ENCODE measurements at regions not wholly inside any gene's neighbourhood (a gene's known extent, or its start where the extent isn't known, plus 50 kb on each side); places are given as distances from the start of the nearest gene placed in this dataset.
"Not testable (repeated sequence)": the region's sequence is repeated elsewhere in the genome, so short reads cannot be mapped to it uniquely, and the experiment has no call there.

DNA sequence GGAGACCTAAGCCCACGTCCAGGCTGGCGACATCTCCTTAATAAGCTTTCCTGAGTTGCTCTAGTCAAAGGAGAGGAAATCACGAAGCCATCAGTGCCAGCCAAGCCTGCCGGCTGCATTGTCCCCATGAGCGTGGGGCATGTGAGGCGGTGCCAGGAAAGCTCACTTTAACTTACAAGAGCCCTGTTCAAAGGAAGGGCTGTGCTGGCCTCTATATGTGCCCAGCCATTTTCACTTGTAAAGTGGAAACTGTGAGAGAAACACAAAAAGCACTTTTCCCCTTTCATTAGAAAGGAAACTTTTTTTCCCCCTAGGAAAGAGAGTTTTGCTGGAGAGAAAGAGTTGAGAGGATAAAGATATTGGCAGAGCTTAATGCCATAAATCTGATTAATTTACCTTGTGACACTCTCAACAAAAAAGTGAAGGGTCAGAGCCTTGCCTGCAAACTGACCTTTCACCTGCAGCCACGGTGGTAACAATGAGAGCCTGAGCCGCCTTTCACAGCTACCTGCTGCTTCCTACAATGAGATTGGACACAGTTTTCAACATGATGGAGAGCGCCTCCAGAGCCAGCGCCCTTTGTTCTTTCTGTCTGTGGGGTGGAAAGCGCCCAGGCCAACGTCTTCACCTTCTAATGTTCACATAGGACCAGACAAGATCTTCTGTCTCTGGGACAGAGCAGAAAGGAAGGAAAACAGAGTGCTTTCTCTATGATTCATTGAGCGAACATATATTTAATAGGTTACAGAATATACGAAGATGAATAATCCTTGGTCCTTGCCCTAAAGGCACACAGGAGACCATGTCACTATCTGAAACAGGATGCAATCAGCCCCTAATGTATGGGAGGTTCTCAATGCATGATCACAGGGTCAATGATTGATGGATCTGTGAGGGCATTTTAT is 233.1 kb upstream of the HES1 start:
- no peak for DNase-seq (ENCODE audit: low read depth in 2 of 2)

DNA sequence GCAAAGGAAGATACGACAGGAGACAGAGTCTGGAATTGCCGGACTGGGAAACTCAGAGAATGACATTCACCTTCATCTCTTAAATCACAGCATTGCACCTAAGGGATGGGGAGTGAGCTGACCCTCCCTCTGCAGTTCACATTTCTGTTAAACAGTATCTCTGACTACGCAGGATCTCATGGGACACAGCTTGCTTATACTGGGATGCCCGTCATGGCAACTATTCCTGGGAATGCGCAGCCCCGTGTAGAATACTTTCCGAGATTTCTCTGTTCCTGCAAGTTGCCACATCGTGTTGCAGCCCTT is 232.5 kb upstream of the HES1 start:
- DNase-seq (ENCODE audit: low read depth in 2 of 2): no peak

DNA sequence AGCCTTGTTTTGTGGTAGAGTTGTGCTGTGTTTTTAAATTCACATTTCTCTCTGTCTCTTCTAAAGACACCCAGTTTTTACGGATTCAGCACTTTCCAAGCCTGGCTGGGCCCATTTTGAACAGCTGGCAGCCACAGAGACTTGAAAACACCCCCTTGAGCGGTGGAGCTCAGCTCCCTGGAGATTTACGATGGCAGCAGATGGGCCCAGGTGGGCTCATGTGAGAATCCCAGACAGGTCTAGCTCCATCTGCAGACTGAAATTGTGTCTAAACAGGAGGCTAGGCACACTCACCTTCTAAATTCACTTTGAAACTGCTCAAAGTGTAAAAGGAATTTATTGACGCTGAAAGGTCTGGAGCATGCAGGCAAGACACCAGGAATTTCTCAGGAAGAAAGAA is 232.0 kb upstream of the HES1 start:
- DNase-seq (ENCODE audit: low read depth in 2 of 2): no peak

DNA sequence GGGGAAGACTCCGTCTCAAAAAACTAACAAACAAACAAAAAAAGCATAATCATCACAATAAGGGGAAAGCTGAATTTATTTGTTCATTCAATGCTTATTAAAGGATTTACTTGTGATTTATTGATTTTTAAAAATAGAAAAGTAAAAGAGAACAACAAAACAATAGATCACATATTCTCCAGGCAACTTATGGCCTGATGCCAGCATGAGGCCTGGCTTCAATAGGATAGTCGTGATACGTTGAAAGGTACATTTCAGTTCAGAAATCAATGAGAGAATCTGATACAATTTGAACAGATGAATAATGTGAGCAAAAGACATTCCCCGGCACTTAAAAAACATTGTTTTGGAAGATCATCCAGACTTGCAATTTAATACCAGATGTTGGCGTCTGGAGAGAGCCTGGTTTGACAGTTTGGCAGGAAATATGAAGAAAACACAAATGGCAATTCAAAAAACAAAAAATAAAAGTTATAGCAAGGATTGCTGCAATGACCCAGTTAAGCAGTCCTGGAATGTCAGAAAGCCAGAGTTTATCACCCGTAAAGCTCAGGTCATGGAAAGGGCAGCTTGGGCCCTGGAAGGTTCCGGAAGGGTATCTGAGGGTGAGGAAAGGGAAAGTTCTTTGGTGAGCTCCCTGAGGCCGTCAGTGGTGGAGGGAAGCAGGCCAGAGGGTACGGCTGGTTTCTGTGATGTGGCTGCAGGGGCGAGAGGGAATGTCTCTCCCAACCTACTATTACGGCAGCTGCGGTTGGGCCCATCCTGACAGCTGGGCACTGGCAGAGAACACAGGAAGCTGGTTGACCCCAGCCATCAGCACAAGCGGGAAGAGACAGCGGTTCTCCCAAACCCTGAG is 230.2 kb upstream of the HES1 start:
- DNase-seq (ENCODE audit: low read depth in 2 of 2): no peak

DNA sequence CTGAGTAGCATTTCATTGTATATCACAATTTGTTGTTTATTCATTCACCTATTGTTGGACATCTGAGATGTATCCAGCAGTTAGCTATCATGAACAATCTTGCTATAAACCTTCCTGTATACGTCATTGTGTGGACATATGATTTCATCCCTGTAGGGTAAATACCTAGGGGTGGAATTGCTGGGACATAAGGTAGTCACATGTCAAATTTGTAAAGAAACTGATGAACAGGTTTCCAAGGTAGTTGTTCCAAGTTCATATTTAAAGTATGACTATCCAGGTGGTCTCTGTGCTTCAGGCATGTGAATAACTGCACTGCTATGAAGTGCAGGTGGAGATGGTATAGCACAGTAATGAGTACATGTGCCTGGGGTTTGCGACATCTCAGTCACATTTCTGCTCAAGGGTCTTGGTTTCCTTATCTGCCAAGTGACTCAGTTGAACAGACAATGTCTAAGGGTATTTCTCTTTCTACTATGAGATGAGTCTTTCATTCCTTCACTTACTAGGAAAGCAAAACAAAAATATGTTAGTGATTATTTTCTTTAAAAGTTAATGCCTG is 229.0 kb upstream of the HES1 start:
- DNase-seq (ENCODE audit: low read depth in 2 of 2): no peak

DNA sequence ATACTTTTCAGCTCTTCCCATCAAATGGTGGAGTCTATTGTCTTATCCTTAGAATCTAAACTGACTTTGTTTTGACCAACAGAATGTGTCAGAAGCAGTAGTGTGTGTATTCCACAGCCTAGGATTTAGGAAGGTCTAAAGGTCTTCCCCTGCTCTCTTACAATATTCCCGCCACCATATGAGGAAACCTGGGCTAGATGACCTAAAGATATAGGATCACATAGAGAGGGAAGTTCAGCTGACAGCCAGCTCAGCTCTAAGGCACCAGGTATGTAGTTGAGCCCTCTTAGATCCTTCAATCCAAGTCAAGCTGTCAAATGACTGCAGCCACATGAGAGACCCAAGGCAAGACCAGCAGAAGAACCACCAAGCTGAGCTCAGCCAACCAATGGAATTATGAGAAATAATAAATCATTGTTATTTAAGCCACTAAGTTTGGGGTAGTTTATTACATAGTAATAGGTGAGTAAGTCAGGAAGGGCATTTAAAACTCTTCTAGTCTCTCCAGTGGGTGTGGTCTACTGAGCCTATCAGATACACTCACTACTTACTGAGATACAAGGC is 227.7 kb upstream of the HES1 start:
- no peak for DNase-seq (ENCODE audit: low read depth in 2 of 2)

DNA sequence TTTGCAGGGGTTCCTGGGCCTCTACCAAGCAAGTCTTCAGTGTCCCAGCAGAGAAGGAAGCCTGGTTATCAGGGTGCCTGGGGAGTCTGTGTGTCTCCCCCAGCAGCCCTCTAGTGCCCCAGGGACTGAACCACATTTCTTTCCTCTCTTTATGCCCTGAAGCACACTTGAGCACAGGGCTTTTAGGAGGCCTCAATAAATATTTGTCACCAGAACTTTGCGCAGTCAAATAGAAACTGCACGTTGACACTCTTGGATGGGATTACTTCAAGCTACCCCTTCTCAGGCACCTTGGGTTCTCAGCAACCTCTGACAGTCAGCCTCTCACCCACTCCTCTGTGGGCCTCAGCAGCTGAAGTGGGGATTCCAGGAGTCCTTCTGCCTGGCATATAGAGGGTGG is 226.6 kb upstream of the HES1 start:
- DNase-seq (ENCODE audit: low read depth in 2 of 2): no peak

DNA sequence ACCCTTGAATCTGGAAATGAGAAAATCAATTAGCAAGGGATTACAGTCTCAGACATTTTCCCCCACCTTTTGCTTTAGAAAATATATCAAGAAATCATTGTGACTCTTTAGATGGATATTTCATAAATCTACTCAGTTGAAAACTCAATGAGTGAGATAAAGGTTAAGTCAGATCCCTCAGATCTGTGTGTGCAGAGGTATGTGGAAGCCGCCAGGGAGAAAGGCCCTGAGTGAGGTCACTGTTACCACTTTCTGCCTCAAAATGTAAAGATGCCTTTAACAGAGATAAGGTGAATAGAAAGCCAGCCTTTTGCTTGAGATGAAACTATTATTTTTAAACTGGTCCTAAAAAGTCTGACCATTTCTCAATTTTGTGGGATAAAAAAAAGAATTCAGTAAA is 225.6 kb upstream of the HES1 start:
- no peak for DNase-seq (ENCODE audit: low read depth in 2 of 2)

DNA sequence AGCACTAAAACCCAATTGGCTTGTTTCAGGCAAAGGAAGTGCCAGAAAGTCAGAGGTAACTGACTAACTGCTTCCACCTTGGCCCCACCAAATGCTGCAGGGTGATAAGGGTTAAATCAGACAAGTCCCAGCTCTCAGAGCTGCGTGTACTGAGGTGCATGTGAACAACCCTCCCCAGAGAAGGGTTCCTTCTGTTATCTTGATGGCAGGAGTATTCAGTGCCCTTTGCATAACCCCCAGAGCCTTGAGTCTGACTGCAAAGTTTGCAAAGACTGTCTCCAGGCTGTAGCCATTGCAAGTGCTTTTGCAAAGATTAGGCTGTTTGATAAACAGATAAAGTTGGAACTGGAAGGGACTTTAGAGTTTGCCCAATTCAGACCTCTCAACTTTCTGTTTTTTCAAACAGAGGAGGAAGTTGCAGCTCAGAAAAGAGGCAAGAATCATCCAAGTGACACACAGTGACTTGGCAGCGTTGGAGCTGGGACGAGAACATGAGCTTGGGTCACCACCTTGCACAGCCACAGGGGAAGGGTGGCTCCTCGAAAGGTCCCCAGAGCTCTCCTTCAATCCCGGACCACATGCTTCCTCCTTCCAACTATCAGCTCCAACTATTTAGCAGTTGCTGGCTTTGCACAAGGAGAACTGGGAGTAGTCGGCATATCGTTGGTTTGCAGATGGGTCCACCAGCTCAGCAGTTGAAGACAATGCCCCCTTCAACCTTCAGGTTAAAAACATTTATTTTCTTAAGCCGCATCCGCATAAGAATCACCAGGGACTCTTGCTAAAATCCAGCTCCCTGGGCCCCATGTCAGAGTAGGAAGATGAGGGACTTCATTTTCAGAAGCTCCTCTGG is 224.8 kb upstream of the HES1 start:
- DNase-seq (ENCODE audit: low read depth in 2 of 2): no peak

DNA sequence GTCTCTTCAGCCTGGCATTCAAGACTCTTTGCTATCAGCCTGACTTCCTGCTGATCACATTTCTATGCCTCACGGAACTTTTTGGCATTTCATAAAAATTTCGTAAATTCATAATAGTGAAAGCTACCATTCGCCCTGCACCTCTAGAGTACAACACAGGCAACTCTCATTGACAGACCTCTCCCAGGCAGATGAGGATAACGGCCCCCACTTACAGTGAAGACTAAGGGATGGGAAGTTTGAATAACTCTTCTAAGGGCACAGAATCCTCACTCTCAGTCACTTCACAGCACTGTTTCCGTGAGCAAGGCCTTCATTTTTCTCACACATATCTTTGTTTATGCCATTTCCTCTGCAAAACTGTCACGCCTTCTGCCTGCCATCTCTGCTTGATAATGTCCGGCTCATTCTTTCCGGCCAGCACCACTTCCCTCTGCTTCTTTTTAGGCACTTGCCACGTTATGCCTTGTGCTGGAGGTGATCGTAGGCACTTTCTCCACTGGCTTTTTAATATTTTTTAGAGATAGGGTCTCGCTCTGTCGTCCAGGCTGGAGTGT is 224.1 kb upstream of the HES1 start:
- DNase-seq (ENCODE audit: low read depth in 2 of 2): no peak

DNA sequence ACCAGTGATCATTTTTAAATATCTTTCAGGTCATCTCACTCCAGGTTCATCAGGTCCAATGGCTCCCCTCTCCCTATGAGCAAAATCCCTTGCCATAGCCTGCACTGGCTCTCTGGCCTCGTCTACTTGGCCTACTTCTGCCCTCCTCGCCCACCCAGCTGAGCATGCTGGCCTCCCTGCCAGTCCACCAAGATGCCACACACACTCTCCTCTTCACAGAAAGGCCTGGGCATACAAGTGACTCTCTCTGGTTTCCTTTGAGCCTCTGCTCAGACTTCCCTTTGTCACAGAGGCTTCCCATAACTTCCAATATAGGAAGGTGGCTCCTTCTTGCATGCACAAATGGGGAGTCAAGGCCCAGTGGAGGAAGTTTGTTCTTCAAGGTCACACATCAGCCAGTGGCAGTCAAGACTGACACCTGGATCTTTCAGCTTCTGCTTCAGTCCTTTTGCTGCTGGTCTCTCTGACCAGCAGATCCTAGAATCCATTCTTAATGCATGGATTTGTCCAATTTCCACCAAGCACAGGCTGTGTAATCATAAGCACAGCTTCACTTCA is 223.2 kb upstream of the HES1 start:
- DNase-seq (ENCODE audit: low read depth in 2 of 2): no peak

DNA sequence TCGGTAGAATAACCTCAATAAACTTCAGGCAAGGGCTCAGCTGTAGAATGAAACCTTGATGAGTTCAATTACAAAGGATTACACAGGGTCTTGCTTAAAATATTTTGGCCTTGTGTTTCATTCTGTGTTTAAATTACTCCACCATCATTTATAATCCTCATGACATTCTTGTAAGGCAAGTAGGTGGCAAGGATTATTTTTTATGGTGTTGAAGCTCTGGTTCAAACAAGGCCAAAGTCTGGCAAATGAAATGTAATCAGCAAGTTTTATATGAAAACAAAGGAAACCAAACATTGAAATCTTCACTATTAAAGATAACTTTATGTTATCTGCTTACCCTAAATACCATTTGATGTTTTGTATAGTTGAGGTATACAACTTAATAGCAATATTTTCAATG is 221.3 kb upstream of the HES1 start:
- no peak for DNase-seq (ENCODE audit: low read depth in 2 of 2)

DNA sequence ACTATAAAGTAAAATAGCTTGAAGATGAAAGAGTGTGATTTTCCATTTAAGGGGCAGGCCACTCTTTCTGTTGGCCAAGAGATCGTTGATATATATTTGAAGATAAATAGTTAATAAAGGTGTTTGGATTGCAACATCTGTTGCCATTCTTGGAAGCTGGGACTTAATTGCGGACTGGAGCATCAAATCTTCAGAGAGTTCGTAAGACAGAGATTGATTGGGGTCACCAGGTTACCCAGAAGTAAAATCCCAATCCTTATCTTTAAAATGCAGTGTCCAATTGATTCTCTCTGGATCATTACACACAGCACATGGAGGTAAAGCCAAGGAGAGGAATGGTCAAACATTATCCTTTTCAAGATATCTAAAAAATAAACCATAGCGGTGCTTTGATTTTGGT is 220.8 kb upstream of the HES1 start:
- DNase-seq (ENCODE audit: low read depth in 2 of 2): no peak

DNA sequence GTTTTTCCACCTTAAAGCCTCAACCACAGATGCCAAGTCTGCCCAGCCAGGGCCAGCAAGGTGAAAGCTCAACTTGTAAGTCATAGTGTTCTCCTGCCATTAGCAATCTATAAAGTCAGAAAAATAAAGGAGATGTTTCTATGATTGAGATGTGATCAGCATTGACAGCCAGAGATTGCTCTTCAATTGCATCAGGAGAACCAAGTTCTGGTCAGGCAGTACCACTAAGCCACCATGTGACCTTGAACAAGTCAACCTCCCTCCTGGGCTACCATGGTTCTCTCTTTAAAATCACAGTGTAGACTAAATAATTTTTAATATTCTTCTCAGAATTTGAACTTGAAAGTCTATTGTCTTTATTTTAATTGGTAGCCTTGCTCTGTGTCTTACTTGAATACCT is 220.3 kb upstream of the HES1 start:
- no peak for DNase-seq (ENCODE audit: low read depth in 2 of 2)

DNA sequence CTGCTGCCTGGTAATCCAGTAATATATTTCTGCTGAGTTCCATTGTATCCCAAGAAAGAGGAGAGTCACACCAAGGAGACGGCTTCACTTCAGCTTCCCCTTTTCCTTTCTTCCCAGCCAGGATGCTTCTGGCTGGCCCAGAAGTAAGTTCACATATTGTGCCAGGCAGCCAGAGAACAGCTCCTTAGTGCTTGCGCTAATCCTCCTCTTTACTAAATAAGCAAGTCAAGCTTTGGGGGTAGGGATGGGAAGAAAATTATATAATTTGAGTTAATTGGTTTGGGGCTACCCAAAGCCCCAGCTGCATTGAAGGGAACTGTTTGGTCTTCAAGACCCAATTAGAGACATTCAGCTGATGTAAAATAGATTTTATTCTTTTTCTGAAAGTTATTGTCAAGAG is 218.8 kb upstream of the HES1 start:
- no peak for DNase-seq (ENCODE audit: low read depth in 2 of 2)

DNA sequence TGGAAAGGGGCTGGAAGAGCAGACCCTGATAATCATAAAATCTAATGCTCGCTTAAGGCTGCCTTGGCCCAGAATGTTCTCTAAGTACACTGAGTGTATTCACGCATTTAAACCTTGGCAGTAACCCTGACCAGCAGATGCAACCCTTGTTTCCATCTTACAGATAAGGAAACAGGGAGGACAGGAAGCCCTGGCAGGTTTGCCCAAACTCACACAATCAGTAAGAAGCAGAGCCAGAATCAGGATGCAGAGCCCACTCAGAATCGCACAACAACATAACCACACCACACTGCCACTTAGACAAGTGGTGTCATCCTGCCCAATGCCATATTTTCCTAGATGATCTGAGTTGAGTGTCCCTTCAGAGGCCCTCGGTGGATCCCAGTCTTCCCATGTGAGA is 214.5 kb upstream of the HES1 start:
- DNase-seq (ENCODE audit: low read depth in 2 of 2): no peak

DNA sequence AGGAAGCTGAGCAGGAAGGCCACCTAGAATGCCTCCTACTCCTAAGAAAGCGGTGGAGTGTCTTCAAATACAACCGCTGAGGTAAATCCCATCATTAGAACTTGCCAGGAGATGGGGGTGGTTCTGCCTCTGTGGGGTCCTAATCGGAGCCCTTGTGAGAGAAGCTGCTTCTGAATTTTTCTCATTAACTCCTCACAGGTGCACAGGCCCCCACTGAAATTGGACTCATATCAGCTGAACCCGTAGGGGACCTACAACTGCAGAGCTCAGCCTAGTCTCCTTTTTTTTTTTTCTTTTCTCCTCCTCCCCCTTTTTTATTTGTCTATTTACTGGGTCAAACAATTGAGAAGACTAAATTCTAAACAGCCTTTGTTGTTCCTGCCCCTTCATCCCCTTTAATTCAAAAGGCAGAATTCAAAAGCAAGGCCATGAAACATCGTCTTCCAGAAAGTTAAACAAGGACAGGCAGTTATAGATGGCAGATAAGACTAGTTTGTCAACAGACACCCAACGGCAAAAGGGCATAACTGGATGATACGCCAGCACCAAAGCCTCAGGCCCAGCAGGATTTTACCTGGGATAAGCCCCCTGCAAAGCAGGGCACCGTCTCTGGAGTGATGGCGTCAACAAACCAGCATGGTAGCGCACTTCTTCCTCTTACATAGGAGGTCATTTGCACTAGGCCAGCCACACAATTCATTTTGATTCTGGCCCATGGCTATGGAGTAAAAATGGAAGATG is 213.7 kb upstream of the HES1 start:
- no peak for DNase-seq (ENCODE audit: low read depth in 2 of 2)

DNA sequence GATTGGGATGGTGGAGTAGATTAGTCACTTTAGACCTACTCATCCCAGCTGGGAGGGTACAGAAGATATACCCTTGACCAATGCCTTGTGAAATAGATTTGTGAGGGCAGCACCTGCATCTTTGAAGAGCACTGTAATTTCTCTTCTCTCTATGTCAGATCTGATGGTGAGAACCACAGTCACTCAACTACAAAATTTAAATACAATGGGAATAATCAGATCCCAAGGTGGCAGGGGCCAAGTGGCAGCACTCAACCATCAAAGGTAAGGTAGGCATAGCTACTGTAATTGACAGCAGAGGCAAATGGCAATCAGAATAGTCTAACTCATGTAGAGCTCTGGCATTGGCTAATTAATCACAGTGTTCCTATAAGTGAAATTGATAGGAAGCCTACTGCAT is 212.0 kb upstream of the HES1 start:
- not testable (repeated sequence) for DNase-seq (ENCODE audit: low read depth in 2 of 2)

DNA sequence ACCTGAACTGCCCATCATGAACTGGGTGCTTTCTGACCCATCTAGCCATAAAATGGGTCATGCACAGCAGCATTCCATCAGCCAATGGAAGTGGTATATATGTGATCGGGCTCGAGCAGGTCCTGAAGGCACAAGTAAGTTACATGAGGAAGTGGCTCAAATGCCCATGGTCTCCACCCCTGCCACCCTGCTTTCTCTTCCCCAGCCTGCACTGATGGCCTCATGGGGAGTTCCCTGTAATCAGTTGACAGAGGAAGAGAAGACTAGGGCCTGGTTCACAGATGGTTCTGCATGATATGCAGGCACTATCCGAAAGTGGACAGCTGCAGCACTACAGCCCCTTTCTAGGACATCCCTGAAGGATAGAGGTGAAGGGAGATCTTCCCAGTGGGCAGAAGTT is 209.9 kb upstream of the HES1 start:
- not testable (repeated sequence) for DNase-seq (ENCODE audit: low read depth in 2 of 2)

All from stimulated activated CD8-positive, alpha-beta memory T cell treated with anti-CD3 and anti-CD28 coated beads, Interleukin-15, amount 100 ng/mL, for 48 hours (primary cell).